OCI-LY7 (cell line): ENCODE measurements at regions not wholly inside any gene's neighbourhood (a gene's known extent, or its start where the extent isn't known, plus 50 kb on each side); places are given as distances from the start of the nearest gene placed in this dataset.

ENCODE experiments used
- BruUV-seq: library from RNA; stranded (reverse); fragments of 400-500 nt; replicated peaks from 2 replicates; lab custom pipeline; 2021; lab: Mats Ljungman, UMichigan
- CTCF ChIA-PET: fragments of 300-600 bp; sonication (Branson Sonifier 250); formaldehyde crosslinking; loops from one replicate; lab custom pipeline; 2022; ENCODE audit warnings: antibody characterized with exemption; ENCODE audit not compliant: unreplicated experiment; lab: Charles Lee
- POLR2A ChIA-PET: fragments of 300-600 bp; sonication (Branson Sonifier 250); formaldehyde crosslinking; loops from one replicate; lab custom pipeline; 2022; ENCODE audit warnings: antibody characterized with exemption; lab: Charles Lee
- DNase-seq: peaks from one replicate; pipeline ENCODE4 v3.0.0-alpha.2; 2015; ENCODE audit warnings: low spot score
- H2AFZ ChIP-seq: fragments of 200-600 bp; sonication (generic), shearing (Covaris generic); 2 replicates; pipeline ENCODE4 v1.6.1; 2014; ENCODE audit warnings: mild to moderate bottlenecking, antibody characterized with exemption, low read length, moderate library complexity
- H3K27ac ChIP-seq: fragments of 200-600 bp; sonication (generic); 2 replicates; pipeline ENCODE4 v1.5.1; 2014; ENCODE audit warnings: mixed run types, low read depth, mild to moderate bottlenecking, moderate library complexity, low read length, inconsistent platforms; ENCODE audit not compliant: poor library complexity, severe bottlenecking
- H3K36me3 ChIP-seq: fragments of 200-600 bp; sonication (generic); 2 replicates; pipeline ENCODE4 v1.6.1; 2014; ENCODE audit warnings: mild to moderate bottlenecking, antibody characterized with exemption, low read length, moderate library complexity, mixed read lengths; ENCODE audit not compliant: insufficient read depth
- H3K4me1 ChIP-seq: fragments of 200-600 bp; sonication (generic); 2 replicates; pipeline ENCODE4 v1.5.1; 2014; ENCODE audit warnings: mild to moderate bottlenecking, low read length; ENCODE audit not compliant: insufficient read depth, poor library complexity, severe bottlenecking
- H3K4me2 ChIP-seq: fragments of 200-600 bp; sonication (generic); 2 replicates; pipeline ENCODE4 v1.6.1; 2014; ENCODE audit warnings: mild to moderate bottlenecking, low read length
- H3K4me3 ChIP-seq: fragments of 200-600 bp; sonication (generic); 2 replicates; pipeline ENCODE4 v1.5.1; 2014; ENCODE audit warnings: mild to moderate bottlenecking, low read depth, low read length; ENCODE audit not compliant: poor library complexity, severe bottlenecking
- H3K79me2 ChIP-seq: fragments of 200-600 bp; sonication (generic); 2 replicates; pipeline ENCODE4 v1.6.1; 2016; ENCODE audit warnings: low read depth, mild to moderate bottlenecking, low read length, moderate library complexity, mixed read lengths; ENCODE audit not compliant: insufficient read depth
- H3K9me2 ChIP-seq: fragments of 200-600 bp; sonication (generic); 2 replicates; pipeline ENCODE4 v1.6.1; 2016; ENCODE audit warnings: mild to moderate bottlenecking, low read length, mixed read lengths; ENCODE audit not compliant: insufficient read depth
- H3K9me3 ChIP-seq: fragments of 200-600 bp; sonication (generic); 2 replicates; pipeline ENCODE4 v1.6.1; 2014; ENCODE audit warnings: mild to moderate bottlenecking, mixed run types, low read length, mixed read lengths
- H4K20me1 ChIP-seq: fragments of 200-600 bp; sonication (generic); 2 replicates; pipeline ENCODE4 v1.6.1; 2014; ENCODE audit warnings: mild to moderate bottlenecking, antibody characterized with exemption, low read length, moderate library complexity, mixed read lengths; ENCODE audit not compliant: insufficient read depth
- EZH2phosphoT487 ChIP-seq: fragments of 200-600 bp; sonication (generic); IDR thresholded peaks from 2 replicates; pipeline ENCODE4 v1.6.1; 2018; ENCODE audit warnings: low read depth, borderline replicate concordance, mild to moderate bottlenecking, mixed run types, antibody characterized with exemption, low read length, moderate library complexity, mixed read lengths
- intact Hi-C: fragments of 100-400 bp; cut with micrococcal nuclease; formaldehyde crosslinking; loops from one replicate; pipeline ENCODE4 v1.10.0; 2022; ENCODE audit not compliant: unreplicated experiment
- TF ChIP-seq, protein P1 (sequence below): fragments of 200-600 bp; sonication (generic); conservative IDR thresholded peaks from 2 replicates; pipeline ENCODE4 v1.5.1; 2014; ENCODE audit warnings: mild to moderate bottlenecking, antibody characterized with exemption, low read length, moderate library complexity, mixed read lengths

DNA sequence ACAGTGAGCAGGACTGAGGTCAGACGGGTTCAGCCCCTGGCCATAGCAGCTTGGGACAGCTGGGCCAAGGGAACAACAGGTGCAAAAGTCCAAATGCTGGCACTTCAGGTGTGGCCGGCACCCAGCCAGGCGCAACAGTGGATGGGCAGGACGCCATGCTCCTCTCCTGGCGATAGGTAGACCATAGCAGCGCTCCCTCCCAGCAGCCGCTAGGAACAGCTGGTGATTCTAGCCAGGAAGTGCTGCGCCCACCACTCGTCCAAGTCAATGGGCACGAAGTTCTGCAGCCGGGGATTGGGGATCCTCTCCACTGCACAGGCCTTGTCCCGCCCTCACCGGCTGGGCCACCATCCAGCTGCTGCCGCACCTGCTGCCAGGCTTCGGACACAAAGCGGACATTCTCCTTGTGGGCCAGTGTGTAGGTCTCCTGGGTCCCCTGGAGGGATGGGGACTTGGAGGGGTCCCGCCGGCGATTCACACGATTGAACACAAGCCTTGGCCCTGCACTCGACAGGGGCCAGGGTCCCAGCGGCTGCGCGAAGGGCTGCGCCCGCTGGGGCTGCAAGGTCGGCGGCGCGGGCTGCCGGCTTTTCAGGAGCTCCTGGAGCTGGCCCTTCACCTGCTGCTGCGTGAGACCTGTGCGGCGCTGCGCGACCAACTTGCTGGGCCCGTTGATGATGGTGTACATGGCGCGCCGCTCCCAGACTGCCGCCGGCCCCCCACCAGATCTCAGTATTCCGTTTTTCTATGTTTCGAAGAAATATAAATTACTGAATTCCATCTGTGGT is 227.5 kb upstream of the STK26 start:
- Histone ChIP-seq H3K27ac (no peak overlapping the region), H2AFZ (no peak overlapping the region), H3K9me3 (no peaks in the 10 kb centered on the region), H3K4me2 (no peak overlapping the region), H3K36me3 (no peaks in the 10 kb centered on the region), H3K4me1 (no peaks in the 10 kb centered on the region), H4K20me1 (no peaks in the 10 kb centered on the region), H3K4me3 (no peak overlapping the region), H3K9me2 (no peaks in the 10 kb centered on the region), H3K79me2 (no peaks in the 10 kb centered on the region)
- DNase-seq, result no peak
- TF ChIP-seq EZH2phosphoT487, result no peak
- TF ChIP-seq, protein P1, sequence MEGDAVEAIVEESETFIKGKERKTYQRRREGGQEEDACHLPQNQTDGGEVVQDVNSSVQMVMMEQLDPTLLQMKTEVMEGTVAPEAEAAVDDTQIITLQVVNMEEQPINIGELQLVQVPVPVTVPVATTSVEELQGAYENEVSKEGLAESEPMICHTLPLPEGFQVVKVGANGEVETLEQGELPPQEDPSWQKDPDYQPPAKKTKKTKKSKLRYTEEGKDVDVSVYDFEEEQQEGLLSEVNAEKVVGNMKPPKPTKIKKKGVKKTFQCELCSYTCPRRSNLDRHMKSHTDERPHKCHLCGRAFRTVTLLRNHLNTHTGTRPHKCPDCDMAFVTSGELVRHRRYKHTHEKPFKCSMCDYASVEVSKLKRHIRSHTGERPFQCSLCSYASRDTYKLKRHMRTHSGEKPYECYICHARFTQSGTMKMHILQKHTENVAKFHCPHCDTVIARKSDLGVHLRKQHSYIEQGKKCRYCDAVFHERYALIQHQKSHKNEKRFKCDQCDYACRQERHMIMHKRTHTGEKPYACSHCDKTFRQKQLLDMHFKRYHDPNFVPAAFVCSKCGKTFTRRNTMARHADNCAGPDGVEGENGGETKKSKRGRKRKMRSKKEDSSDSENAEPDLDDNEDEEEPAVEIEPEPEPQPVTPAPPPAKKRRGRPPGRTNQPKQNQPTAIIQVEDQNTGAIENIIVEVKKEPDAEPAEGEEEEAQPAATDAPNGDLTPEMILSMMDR, result no peak
- CTCF ChIA-PET, result no interaction called here
- BruUV-seq, result no TSS peak
- intact Hi-C loops, result no loop called here
- POLR2A ChIA-PET, result no interaction called here

DNA sequence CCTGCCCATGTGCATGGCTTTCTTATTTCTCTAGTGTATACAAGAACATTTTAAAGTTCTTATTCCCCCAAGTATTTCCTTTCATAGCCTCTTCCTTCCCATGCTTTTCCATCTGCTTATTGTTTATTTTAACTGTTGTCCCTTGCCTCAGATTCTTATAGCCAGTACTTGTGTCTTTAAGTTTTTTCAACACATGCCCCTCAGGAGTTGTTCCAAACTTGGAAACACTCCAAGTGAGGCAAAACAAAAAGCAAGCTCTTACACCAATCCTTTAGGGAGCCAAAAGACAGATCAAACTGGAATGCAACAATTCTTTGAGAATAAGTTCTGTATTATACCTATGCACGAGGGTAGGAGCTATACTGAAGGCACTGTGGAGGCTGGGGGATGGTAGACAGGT is 222.0 kb upstream of the STK26 start:
- no peaks in the 10 kb centered on the region for H3K9me3 ChIP-seq
- no TSS peak for BruUV-seq
- H4K20me1 ChIP-seq, result no peaks in the 10 kb centered on the region
- no peak for TF ChIP-seq EZH2phosphoT487
- TF ChIP-seq, protein P1, result no peak
- H3K79me2 ChIP-seq, result no peaks in the 10 kb centered on the region
- CTCF ChIA-PET, result interaction anchor here (0.5 kb wide), 1 partner anchor 514 kb away, joined by 3 read pairs; no protein-coding TSS in a partner anchor
- H3K4me1 ChIP-seq, result no peaks in the 10 kb centered on the region
- POLR2A ChIA-PET, result no interaction called here
- no peak overlapping the region for H3K27ac ChIP-seq
- H3K36me3 ChIP-seq, result no peaks in the 10 kb centered on the region
- no peaks in the 10 kb centered on the region for H3K9me2 ChIP-seq
- no peak for DNase-seq
- no peak overlapping the region for H3K4me2 ChIP-seq
- H2AFZ ChIP-seq, result no peak overlapping the region
- intact Hi-C loops, result no loop called here
- H3K4me3 ChIP-seq, result no peak overlapping the region

DNA sequence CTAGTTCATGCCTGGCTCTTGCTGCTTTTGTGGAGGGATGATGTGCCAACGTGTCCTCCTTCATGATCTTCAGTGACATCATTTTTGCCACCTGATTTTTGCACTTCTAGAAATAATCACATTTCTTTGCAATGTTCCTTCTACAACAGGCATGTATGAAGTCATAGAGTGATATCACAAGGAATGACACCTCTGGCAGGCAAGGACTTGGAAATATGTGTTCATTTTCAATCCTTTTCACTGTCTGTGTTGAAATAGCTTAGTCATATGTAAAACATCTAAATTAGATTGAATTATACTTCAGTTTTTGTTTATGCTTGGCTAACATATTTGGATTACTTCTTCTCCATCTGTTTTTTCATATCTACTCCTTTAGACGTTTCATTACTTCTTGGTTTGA is 221.2 kb upstream of the STK26 start:
- Histone ChIP-seq H3K36me3 (no peaks in the 10 kb centered on the region), H3K4me3 (no peak overlapping the region), H3K4me2 (no peak overlapping the region), H3K9me2 (no peaks in the 10 kb centered on the region), H3K9me3 (no peaks in the 10 kb centered on the region), H3K79me2 (no peaks in the 10 kb centered on the region), H3K4me1 (no peaks in the 10 kb centered on the region), H3K27ac (no peak overlapping the region), H4K20me1 (no peaks in the 10 kb centered on the region), H2AFZ (no peak overlapping the region)
- TF ChIP-seq, protein P1, result no peak
- ChIA-PET CTCF (interaction anchor here (0.5 kb wide), 1 partner anchor 514 kb away, joined by 3 read pairs; no protein-coding TSS in a partner anchor), POLR2A (no interaction called here)
- no TSS peak for BruUV-seq
- intact Hi-C loops, result no loop called here
- no peak for DNase-seq
